Activated naive CD8-positive, alpha-beta T cell (primary cell): ENCODE measurements at regions not wholly inside any gene's neighbourhood (a gene's known extent, or its start where the extent isn't known, plus 50 kb on each side); places are given as distances from the start of the nearest gene placed in this dataset.

Source experiments
- H3K27ac Mint-ChIP-seq: one replicate; pipeline ENCODE4 v1.8.0; 2021; ENCODE audit warnings: mixed read lengths
- H3K27me3 Mint-ChIP-seq: one replicate; pipeline ENCODE4 v1.8.0; 2021; ENCODE audit warnings: mixed read lengths
- H3K36me3 Mint-ChIP-seq: one replicate; pipeline ENCODE4 v1.8.0; 2021; ENCODE audit warnings: mixed read lengths
- H3K4me1 Mint-ChIP-seq: one replicate; pipeline ENCODE4 v1.8.0; 2021; ENCODE audit warnings: low read depth, mixed read lengths
- H3K4me3 Mint-ChIP-seq: one replicate; pipeline ENCODE4 v1.8.0; 2021; ENCODE audit warnings: mild to moderate bottlenecking, mixed read lengths
- H3K9me3 Mint-ChIP-seq: one replicate; pipeline ENCODE4 v1.8.0; 2021; ENCODE audit warnings: low read depth, mixed read lengths

DNA sequence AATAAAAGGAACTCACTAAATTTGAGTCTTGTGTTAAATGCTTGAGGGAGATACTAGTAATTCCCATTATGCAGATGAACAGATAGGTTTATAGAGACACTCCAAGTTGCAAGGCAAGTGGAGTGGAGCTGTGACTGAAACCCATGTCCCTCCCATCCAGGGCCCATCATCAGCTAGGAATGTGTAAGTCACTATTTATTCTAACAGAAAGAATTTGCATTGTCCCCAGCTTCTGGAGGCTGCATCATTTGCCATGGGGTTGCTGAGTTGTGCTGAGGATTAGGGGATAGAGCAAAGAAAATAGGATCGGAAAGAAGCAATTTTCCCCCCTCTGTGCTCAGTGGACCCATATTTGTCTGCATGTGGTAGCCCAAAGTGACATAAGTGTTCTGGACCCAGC, 197.4 kb upstream of the RGMA start:
- Mint-ChIP-seq H3K4me1 (no peaks in the 10 kb centered on the region), H3K9me3 (no peaks in the 10 kb centered on the region), H3K27ac (no peak overlapping the region)

DNA sequence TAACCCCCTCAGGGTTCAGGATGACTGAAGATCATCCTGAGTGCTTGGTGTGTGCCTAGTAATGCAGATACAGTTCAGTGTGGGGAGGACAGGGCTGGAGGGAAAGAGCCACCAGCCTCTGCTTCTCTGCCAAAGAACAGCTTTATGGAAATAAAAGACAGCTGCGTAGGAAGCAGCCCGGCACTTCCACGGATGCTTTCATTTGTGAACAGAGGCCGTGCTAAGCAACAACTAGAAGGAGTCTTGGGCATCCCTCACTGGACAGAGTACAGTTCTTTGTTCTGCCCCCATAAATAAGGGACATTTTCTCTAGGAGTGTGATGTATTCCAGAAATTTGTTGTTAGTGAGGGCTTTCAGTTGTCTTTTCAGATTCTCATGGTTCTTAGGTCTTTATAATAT, 194.8 kb upstream of the RGMA start:
- Mint-ChIP-seq H3K9me3 (no peaks in the 10 kb centered on the region), H3K27me3 (peaks cover 5% of the 10 kb centered on the region), H3K36me3 (no peaks in the 10 kb centered on the region), H3K4me3 (no peak overlapping the region), H3K27ac (no peak overlapping the region), H3K4me1 (no peaks in the 10 kb centered on the region)

More for the DNA sequence above, 197.4 kb upstream of the RGMA start:
- peaks cover 11% of the 10 kb centered on the region for H3K27me3 Mint-ChIP-seq
- H3K4me3 Mint-ChIP-seq: no peak overlapping the region
- H3K36me3 Mint-ChIP-seq: no peaks in the 10 kb centered on the region

DNA sequence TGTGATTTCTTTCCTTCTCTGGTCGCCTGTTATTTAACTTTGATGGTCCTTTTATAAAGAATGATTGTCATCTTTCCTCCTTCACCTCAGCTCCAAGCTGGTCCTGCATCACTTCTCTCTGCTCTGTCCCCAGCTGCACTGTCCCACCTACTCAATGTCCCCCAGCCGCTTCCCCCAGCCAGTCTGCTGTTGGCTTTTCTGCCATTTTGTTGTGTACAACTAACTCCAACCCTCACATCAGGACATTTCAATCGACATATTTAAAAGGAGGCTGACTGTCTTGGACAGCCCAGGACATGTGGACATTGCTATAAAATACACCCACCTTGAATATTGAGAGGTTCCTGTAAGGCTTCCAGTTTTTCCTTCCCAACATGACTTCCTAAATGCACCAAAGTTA, 193.8 kb upstream of the RGMA start:
- H3K27ac Mint-ChIP-seq: no peak overlapping the region
- H3K4me3 Mint-ChIP-seq: no peak overlapping the region
- H3K36me3 Mint-ChIP-seq: no peaks in the 10 kb centered on the region
- H3K9me3 Mint-ChIP-seq: no peaks in the 10 kb centered on the region
- H3K27me3 Mint-ChIP-seq: peaks cover 5% of the 10 kb centered on the region
- H3K4me1 Mint-ChIP-seq: no peaks in the 10 kb centered on the region

DNA sequence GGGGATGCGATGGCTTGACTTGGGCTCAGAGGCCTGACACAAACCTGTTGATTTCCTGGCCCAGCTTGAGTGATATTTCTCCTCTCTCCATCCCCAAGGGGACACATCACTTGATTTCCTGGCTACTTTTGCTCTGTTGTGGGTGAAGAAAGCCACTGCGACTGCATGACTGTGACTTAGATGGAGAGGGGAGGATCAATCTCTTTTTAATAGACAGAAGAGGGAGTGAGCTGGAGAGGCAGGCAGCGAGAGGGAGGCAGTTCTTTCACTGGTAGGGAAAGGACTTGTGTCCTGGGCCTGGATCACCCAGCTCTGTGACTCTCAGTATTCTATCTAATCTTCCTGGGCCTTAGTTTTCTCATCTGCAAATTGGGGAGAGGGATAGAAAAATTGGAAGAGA, 189.8 kb upstream of the RGMA start:
- Mint-ChIP-seq H3K4me3 (no peak overlapping the region), H3K27ac (no peak overlapping the region), H3K27me3 (peaks cover 2% of the 10 kb centered on the region), H3K4me1 (no peaks in the 10 kb centered on the region), H3K36me3 (no peaks in the 10 kb centered on the region), H3K9me3 (no peaks in the 10 kb centered on the region)

DNA sequence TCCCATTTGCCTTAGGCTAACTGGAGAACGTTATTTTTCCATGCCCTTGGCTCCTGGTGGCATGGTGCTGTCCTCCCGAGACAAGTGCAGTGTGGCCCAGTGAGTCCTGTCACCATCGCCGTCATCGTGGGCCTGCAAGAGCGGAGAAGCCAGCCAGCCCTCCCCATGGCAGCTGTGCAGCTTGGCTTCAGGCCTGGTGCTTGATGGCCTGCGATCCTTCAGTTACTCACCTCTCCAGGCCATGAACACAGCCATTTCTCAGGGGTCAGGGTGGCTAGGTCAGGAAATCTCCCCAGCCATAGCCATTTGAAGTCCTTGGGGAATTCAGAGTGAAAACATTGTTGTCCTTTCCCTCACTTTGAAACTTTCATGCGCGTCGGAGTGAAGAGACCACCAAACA, 189.0 kb upstream of the RGMA start:
- no peaks in the 10 kb centered on the region for H3K36me3 Mint-ChIP-seq
- H3K4me3 Mint-ChIP-seq: no peak overlapping the region
- H3K4me1 Mint-ChIP-seq: no peaks in the 10 kb centered on the region
- no peaks in the 10 kb centered on the region for H3K9me3 Mint-ChIP-seq
- no peak overlapping the region for H3K27ac Mint-ChIP-seq
- peaks cover 2% of the 10 kb centered on the region for H3K27me3 Mint-ChIP-seq

DNA sequence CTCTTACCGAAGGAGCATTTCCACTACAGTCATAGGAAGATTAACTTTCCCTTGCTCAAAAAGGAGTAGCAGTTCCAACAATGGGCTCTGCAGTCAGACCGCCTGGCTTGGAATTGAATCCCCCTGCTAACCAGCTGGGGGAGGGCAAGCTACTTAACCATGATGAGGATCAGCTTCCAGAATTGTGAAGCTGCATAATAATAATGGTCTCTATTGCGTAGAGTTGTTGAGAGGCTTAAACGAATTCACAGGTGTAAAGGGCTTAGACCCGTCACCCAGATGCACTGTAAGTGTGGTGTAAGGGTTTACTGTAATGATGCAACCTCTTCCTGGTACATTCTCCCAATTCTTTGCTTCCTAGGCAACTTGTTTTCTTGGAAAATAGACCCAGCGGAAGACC, 185.2 kb upstream of the RGMA start:
- Mint-ChIP-seq H3K9me3 (peaks cover 13% of the 10 kb centered on the region), H3K4me3 (no peak overlapping the region), H3K27ac (no peak overlapping the region), H3K27me3 (no peaks in the 10 kb centered on the region), H3K36me3 (no peaks in the 10 kb centered on the region), H3K4me1 (no peaks in the 10 kb centered on the region)

DNA sequence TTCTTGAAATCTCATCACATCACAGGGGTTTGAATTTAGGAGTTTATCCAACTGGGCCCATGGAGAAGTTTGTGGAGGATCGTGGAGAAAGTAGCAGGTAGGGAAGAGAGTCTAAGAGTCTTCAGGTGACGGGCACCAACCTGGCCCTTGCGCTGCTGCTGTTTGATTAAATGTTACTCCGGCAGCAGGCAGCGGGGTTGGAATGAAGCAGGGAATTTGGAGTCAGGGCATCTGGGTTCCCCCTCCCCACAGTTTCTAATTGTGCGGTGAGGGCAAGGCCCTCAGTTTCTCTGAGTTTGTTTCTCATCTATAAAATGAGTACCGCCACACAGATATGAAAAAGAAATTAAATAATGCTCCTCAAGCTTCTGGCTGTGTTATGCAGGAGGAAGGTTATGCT, 182.9 kb upstream of the RGMA start:
- Mint-ChIP-seq H3K4me1 (no peaks in the 10 kb centered on the region), H3K27ac (no peak overlapping the region), H3K9me3 (peaks cover 13% of the 10 kb centered on the region), H3K27me3 (no peaks in the 10 kb centered on the region), H3K36me3 (no peaks in the 10 kb centered on the region), H3K4me3 (no peak overlapping the region)

DNA sequence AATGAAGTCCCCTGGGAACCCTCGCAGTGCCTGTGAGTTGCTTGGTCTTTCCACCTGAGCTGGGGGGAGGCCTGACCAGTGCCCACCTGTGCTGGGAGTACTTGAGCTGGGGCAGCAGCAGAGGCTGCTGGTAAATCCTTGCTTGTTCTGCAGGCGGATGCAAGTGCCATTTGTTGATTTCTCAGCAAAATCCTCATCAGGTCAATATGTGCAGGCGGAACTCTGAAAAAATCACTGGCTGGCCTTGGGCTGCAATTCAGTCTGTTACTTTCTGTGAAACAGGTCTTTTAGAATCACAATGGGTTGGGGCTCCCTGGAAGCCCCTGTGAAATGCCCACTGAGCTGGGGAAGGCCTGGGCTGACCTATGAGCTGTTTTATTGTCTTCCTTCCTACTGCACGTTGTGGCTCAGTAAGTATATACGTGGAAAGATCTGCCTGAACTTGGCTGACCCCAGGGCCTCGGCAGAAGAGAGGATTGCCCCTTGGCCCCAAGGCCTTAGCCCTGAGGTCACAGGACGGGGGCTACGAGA, 182.0 kb upstream of the RGMA start:
- Mint-ChIP-seq H3K9me3 (peaks cover 13% of the 10 kb centered on the region), H3K4me1 (no peaks in the 10 kb centered on the region), H3K27ac (no peak overlapping the region), H3K4me3 (no peak overlapping the region), H3K27me3 (no peaks in the 10 kb centered on the region), H3K36me3 (no peaks in the 10 kb centered on the region)

DNA sequence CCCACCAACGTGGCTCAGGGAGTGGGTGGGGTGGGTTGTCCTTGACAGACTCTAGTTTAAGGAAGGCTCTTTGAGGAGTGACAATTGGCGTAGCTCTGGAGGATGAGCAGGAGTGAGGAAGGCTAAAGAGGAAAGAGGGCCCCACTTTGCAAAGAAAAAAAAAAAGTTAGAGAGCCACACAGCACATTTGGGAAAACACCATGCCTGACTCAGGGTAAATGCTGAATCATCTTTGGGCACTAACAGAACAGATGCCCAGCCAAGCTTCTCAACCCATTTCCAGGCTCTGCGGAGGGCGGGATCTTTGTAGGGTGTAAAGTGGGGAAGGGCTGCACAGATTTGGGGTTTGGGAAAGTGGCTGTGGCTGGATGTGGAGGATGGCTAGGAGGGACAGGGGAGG, 179.1 kb upstream of the RGMA start:
- Mint-ChIP-seq H3K36me3 (no peaks in the 10 kb centered on the region), H3K9me3 (peaks cover 13% of the 10 kb centered on the region), H3K4me3 (no peak overlapping the region), H3K27ac (no peak overlapping the region), H3K27me3 (no peaks in the 10 kb centered on the region), H3K4me1 (no peaks in the 10 kb centered on the region)

DNA sequence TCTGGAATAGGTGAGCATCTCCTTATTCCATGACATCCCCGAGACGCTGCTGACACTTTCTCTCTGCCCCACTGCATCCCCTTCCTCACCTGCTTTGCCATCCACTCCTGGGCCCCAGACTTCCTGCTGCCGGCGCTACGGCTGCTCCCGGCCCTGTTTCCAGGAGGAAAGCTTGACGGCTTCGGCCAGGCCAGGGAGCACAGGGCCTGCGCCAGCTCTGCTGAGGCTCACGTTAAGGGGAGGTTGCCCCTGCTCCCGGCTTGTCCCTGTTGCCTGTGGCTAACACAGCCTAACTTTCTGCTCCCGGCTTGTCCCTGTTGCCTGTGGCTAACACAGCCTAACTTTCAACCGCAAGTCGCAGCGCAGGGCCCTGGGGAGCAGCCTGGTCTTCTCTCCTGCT, 177.3 kb upstream of the RGMA start:
- H3K9me3 Mint-ChIP-seq: peaks cover 10% of the 10 kb centered on the region
- no peaks in the 10 kb centered on the region for H3K4me1 Mint-ChIP-seq
- no peak overlapping the region for H3K27ac Mint-ChIP-seq
- no peak overlapping the region for H3K4me3 Mint-ChIP-seq
- no peaks in the 10 kb centered on the region for H3K36me3 Mint-ChIP-seq
- no peaks in the 10 kb centered on the region for H3K27me3 Mint-ChIP-seq

DNA sequence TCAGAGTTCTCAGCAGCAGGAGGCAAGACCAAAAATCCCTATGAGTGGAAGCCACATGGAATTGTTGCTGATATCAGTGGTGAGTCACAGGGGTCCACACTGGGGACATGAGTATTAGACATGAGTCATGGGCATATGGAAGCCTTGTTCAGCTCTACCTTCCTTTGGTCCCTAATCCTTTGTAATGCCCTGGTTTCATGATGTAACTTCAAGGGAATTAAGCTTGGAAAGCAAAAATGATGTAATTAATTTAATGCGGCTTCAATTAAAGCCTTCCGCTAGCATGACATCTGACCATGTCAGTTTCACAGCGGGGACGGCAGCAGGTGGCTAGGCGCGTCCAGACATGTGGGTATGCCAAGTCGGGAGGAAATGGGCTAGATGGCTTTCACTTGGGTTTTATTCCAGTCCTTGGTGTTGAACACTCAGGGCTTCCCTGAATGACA, 176.1 kb upstream of the RGMA start:
- H3K36me3 Mint-ChIP-seq: no peaks in the 10 kb centered on the region
- no peak overlapping the region for H3K4me3 Mint-ChIP-seq
- peaks cover under 1% of the 10 kb centered on the region for H3K9me3 Mint-ChIP-seq
- no peak overlapping the region for H3K27ac Mint-ChIP-seq
- no peaks in the 10 kb centered on the region for H3K27me3 Mint-ChIP-seq
- no peaks in the 10 kb centered on the region for H3K4me1 Mint-ChIP-seq

DNA sequence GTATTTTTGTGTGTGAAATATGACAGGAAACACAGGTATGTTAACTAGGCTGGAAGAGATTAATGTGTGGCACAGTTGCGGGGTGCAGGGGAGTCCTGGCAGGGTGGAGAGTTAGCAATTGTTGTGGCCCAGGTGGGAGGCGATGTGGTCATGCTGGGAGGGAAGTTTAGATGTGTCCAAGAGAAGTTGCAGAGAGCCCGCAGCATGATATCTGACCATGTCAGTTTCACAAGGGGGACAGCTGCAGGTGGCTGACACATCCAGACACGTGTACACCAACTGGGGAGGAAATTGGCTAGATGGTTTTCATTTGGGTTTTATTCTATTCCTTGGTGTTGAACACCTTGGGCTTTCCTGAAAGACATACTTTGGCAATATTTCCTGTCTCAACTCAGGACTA, 172.8 kb upstream of the RGMA start:
- no peak overlapping the region for H3K27ac Mint-ChIP-seq
- H3K9me3 Mint-ChIP-seq: no peaks in the 10 kb centered on the region
- H3K4me1 Mint-ChIP-seq: no peaks in the 10 kb centered on the region
- peaks cover 1% of the 10 kb centered on the region for H3K27me3 Mint-ChIP-seq
- no peaks in the 10 kb centered on the region for H3K36me3 Mint-ChIP-seq
- H3K4me3 Mint-ChIP-seq: no peak overlapping the region

DNA sequence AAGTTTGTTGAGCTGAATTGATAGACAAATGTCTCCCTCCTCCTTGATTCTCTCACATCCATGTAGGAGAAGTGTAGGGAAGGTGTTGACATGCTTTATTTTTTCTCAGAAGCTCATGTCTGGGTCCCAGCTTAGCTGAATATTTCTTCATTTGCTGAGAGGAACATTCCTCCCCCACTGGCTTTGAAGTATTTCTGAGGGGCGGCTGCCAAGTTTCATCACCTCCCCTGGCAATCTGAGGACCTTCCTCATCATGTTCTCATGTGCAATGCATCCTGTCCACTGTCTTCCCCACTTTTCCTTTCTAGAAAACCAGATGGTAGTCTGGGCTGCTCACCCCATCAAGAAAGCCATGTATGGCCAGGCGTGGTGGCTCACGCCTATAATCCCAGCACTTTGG, 168.9 kb upstream of the RGMA start:
- Mint-ChIP-seq H3K4me3 (no peak overlapping the region), H3K36me3 (no peaks in the 10 kb centered on the region), H3K27ac (no peak overlapping the region), H3K27me3 (peaks cover 1% of the 10 kb centered on the region), H3K9me3 (no peaks in the 10 kb centered on the region), H3K4me1 (no peaks in the 10 kb centered on the region)

DNA sequence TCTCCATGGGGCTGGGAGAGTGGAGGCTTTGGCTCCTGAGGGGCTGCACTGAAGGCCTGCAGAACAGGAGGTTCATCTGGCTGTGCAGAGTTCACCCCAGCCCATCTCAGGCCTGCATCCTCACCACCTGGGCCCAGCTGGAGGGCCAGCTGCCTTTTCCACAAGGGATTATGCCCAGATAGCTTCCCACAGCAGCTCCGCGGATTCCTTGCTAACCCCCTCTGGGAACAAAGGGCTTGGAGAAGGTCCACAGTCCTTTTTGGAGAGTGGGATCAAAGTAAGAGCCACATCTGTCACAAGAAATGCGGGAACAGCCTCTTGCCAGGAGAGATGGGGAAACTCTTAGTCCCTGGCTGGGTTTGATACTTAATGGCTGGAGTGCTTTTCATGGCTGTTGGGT, 164.7 kb upstream of the RGMA start:
- Mint-ChIP-seq H3K36me3 (no peaks in the 10 kb centered on the region), H3K4me1 (no peaks in the 10 kb centered on the region), H3K9me3 (no peaks in the 10 kb centered on the region), H3K27ac (no peak overlapping the region), H3K4me3 (no peak overlapping the region), H3K27me3 (no peaks in the 10 kb centered on the region)

DNA sequence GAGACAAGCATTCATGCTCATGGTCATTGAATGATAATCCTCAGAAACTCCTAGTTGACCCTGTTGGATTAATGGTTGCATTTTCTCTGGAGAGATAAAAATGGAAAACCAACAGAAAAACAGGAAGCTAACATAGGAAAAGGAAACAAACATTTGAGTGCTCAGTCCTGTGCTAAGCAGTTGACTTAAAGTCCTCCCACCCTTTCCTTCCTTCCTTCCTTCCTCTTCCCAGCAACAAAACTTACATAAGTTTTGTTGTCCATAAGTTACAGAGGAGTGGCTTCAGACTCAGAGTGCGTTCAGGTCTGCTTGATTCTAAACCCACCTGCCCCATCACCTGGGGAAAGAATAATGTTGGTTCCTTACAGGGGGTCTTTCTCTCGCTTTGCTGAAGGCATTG, 163.8 kb upstream of the RGMA start:
- no peak overlapping the region for H3K27ac Mint-ChIP-seq
- H3K4me1 Mint-ChIP-seq: no peaks in the 10 kb centered on the region
- H3K27me3 Mint-ChIP-seq: peaks cover 3% of the 10 kb centered on the region
- no peaks in the 10 kb centered on the region for H3K9me3 Mint-ChIP-seq
- no peak overlapping the region for H3K4me3 Mint-ChIP-seq
- H3K36me3 Mint-ChIP-seq: no peaks in the 10 kb centered on the region

DNA sequence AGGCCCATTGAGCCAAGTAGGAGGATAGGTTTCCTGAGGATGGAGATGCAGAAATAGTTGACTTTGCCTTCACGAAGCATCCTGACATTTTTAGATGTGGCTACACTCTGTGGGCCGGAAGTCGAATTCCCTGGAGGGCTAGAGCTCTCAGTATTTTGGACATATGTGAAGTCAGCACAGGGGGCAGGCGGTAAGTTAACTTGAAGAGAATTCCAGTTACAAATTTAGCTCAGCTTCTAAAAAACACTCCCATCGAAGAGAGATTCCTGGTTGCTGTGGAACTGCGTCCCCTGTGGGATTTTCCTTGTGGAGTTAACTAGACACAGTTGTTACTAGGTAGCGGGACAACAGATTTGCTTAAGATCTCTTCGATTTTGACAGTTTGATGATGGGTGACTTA, 161.9 kb upstream of the RGMA start:
- no peaks in the 10 kb centered on the region for H3K4me1 Mint-ChIP-seq

More for the DNA sequence above, 161.9 kb upstream of the RGMA start:
- H3K36me3 Mint-ChIP-seq: no peaks in the 10 kb centered on the region
- H3K27me3 Mint-ChIP-seq: peaks cover 4% of the 10 kb centered on the region
- H3K9me3 Mint-ChIP-seq: no peaks in the 10 kb centered on the region
- H3K4me3 Mint-ChIP-seq: no peak overlapping the region
- no peak overlapping the region for H3K27ac Mint-ChIP-seq
